HL-60 (cell line): ENCODE measurements at regions not wholly inside any gene's neighbourhood (a gene's known extent, or its start where the extent isn't known, plus 50 kb on each side); places are given as distances from the start of the nearest gene placed in this dataset.

Experiments used
- CTCF ChIP-seq: IDR thresholded peaks from one replicate; pipeline ENCODE4 v1.5.1; 2011; ENCODE audit warnings: low read length, control low read depth, inconsistent platforms; ENCODE audit not compliant: insufficient read depth
- GABPA ChIP-seq: IDR thresholded peaks from 2 replicates; pipeline ENCODE4 v1.6.1; 2012; ENCODE audit warnings: low read depth

GRCh38 chr14:36005670-36006069 is 170.9 kb downstream of the PTCSC3 start:
- TF ChIP-seq CTCF (no peak), GABPA (no peak)
